ENCODE measurements at regions not wholly inside any gene's neighbourhood (a gene's known extent, or its start where the extent isn't known, plus 50 kb on each side); places are given as distances from the start of the nearest gene placed in this dataset.

DNA sequence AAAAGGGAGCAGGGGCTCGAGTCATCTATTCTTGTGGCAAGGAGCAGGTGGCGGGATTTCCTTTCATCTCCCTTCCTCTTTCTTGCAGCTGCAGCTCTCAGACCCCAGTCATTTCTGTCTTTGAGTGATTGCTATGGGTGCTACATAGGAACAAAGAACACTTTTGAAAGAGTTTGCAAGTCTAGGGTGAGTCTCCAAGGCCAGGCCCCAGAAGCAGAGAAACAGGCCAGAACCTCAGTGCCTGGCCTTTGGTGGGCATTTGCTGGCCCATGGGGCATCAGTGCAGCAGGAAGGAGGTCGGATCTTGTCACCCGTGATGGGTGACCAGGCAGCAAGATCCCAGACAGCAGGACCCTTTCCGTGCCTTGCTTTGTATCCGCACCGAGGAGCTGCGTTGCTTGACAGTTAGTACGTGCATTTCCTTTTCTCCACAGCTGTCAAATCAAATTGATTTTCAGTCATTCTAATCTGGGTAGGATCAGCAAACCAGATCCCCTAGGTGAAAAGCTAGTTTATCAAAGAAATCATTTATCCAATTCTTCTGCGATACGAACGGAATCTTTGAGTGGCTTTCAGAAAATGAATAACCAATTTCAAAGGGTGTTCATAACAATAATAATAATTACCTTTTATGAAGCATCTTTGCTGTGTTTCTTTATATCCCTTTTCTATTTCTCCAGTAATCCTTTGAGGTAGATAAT is 244.6 kb upstream of the MAF start:
- Histone ChIP-seq H3K9me2 (replicated peaks; ENCODE audit: control insufficient read depth, low read length) (no peaks in the 10 kb centered on the region), H3K4me3 (ENCODE audit: low read length) (no peak overlapping the region), H3K79me2 (ENCODE audit: control insufficient read depth, low read length) (no peaks in the 10 kb centered on the region), H4K20me1 (ENCODE audit: control insufficient read depth, insufficient read depth, low read depth, low read length) (no peaks in the 10 kb centered on the region), H3K27me3 (ENCODE audit: control insufficient read depth, low read length) (no peaks in the 10 kb centered on the region), H3F3A (ENCODE audit: control insufficient read depth, insufficient read depth) (no peaks in the 10 kb centered on the region), H3K36me3 (ENCODE audit: control insufficient read depth, low read length) (no peaks in the 10 kb centered on the region), H3K4me1 (ENCODE audit: control insufficient read depth, low read length) (no peaks in the 10 kb centered on the region), H3K4me2 (ENCODE audit: low read length) (no peak overlapping the region), H3K27ac (ENCODE audit: low read depth, low read length) (no peak overlapping the region), H3K9me3 (ENCODE audit: control insufficient read depth, insufficient read depth, low read length) (no peaks in the 10 kb centered on the region)
- TF ChIP-seq EZH2phosphoT487 (IDR thresholded peaks at IDR 0.05; ENCODE audit: borderline replicate concordance, low read length): no peak
- TF ChIP-seq, protein P1, sequence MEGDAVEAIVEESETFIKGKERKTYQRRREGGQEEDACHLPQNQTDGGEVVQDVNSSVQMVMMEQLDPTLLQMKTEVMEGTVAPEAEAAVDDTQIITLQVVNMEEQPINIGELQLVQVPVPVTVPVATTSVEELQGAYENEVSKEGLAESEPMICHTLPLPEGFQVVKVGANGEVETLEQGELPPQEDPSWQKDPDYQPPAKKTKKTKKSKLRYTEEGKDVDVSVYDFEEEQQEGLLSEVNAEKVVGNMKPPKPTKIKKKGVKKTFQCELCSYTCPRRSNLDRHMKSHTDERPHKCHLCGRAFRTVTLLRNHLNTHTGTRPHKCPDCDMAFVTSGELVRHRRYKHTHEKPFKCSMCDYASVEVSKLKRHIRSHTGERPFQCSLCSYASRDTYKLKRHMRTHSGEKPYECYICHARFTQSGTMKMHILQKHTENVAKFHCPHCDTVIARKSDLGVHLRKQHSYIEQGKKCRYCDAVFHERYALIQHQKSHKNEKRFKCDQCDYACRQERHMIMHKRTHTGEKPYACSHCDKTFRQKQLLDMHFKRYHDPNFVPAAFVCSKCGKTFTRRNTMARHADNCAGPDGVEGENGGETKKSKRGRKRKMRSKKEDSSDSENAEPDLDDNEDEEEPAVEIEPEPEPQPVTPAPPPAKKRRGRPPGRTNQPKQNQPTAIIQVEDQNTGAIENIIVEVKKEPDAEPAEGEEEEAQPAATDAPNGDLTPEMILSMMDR (IDR thresholded peaks at IDR 0.05; ENCODE audit: low read depth, low read length, poor library complexity, severe bottlenecking): no peak

DNA sequence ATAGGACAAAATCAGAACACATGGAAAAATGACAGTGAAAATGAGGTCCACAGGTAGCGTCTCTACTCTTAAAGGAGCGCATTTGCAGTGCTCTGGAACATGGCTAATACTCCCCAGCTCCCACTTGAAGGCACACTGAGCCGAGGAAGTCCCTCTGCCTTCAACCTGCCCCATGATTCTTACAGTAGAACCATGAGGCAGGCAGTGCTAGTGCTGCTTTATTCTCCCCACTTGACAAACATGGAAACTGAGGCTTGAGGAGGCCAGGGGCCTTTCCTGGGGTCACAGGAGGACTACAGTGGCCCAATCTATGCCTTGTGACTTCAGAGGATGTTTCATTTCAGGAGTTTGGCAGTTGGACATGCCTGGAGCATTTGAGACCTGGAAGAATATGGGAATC is 244.1 kb upstream of the MAF start:
- H3K79me2 ChIP-seq (ENCODE audit: control insufficient read depth, low read length): no peaks in the 10 kb centered on the region
- no peak overlapping the region for H3K27ac ChIP-seq (ENCODE audit: low read depth, low read length)
- no peaks in the 10 kb centered on the region for H3K36me3 ChIP-seq (ENCODE audit: control insufficient read depth, low read length)
- H3K4me1 ChIP-seq (ENCODE audit: control insufficient read depth, low read length): no peaks in the 10 kb centered on the region
- H3K9me2 ChIP-seq (replicated peaks; ENCODE audit: control insufficient read depth, low read length): no peaks in the 10 kb centered on the region
- H3K4me2 ChIP-seq (ENCODE audit: low read length): no peak overlapping the region
- no peaks in the 10 kb centered on the region for H4K20me1 ChIP-seq (ENCODE audit: control insufficient read depth, insufficient read depth, low read depth, low read length)
- H3K9me3 ChIP-seq (ENCODE audit: control insufficient read depth, insufficient read depth, low read length): no peaks in the 10 kb centered on the region
- H3K27me3 ChIP-seq (ENCODE audit: control insufficient read depth, low read length): no peaks in the 10 kb centered on the region
- H3F3A ChIP-seq (ENCODE audit: control insufficient read depth, insufficient read depth): no peaks in the 10 kb centered on the region
- TF ChIP-seq, protein P1 (IDR thresholded peaks at IDR 0.05; ENCODE audit: low read depth, low read length, poor library complexity, severe bottlenecking): no peak
- TF ChIP-seq EZH2phosphoT487 (IDR thresholded peaks at IDR 0.05; ENCODE audit: borderline replicate concordance, low read length): no peak
- H3K4me3 ChIP-seq (ENCODE audit: low read length): no peak overlapping the region

DNA sequence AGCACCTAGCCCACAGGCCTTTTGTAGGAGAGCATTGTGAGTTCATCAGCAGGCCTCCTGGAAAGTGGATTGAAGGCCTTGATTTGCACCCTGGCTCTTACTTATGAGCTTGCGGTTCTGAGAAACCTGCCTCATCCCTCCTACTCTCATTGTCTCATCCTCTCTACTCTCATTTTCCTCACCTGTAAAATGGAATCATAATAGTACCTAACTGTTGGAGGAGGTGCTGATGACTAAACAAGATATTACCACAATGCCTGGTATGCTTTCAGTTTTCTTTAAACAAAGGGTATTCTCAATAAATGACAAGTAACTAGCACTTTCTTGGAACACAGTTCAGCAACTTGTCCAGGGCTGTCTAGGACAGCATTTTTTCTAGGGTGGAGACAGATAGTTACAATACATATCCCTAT is 243.1 kb upstream of the MAF start:
- no peak for TF ChIP-seq EZH2phosphoT487 (IDR thresholded peaks at IDR 0.05; ENCODE audit: borderline replicate concordance, low read length)
- TF ChIP-seq, protein P1 (IDR thresholded peaks at IDR 0.05; ENCODE audit: low read depth, low read length, poor library complexity, severe bottlenecking): no peak
- no peaks in the 10 kb centered on the region for H3K9me3 ChIP-seq (ENCODE audit: control insufficient read depth, insufficient read depth, low read length)
- H3K9me2 ChIP-seq (replicated peaks; ENCODE audit: control insufficient read depth, low read length): no peaks in the 10 kb centered on the region
- H3K36me3 ChIP-seq (ENCODE audit: control insufficient read depth, low read length): no peaks in the 10 kb centered on the region
- H3K4me3 ChIP-seq (ENCODE audit: low read length): no peak overlapping the region
- no peaks in the 10 kb centered on the region for H3F3A ChIP-seq (ENCODE audit: control insufficient read depth, insufficient read depth)
- no peaks in the 10 kb centered on the region for H3K79me2 ChIP-seq (ENCODE audit: control insufficient read depth, low read length)
- H3K4me1 ChIP-seq (ENCODE audit: control insufficient read depth, low read length): no peaks in the 10 kb centered on the region
- no peak overlapping the region for H3K4me2 ChIP-seq (ENCODE audit: low read length)
- no peak overlapping the region for H3K27ac ChIP-seq (ENCODE audit: low read depth, low read length)
- no peaks in the 10 kb centered on the region for H3K27me3 ChIP-seq (ENCODE audit: control insufficient read depth, low read length)
- no peaks in the 10 kb centered on the region for H4K20me1 ChIP-seq (ENCODE audit: control insufficient read depth, insufficient read depth, low read depth, low read length)

All from DOHH2 (cell line).